Endothelial cell of umbilical vein (primary cell): ENCODE measurements at regions not wholly inside any gene's neighbourhood (a gene's known extent, or its start where the extent isn't known, plus 50 kb on each side); places are given as distances from the start of the nearest gene placed in this dataset.

Source experiments
- BruUV-seq: library from RNA; stranded (reverse); fragments of 400-500 nt; replicated peaks from 2 replicates; lab custom pipeline; 2021; lab: Mats Ljungman, UMichigan
- CTCF ChIA-PET: fragments of 300-600, 350-600 bp; sonication (Branson Sonifier 250); formaldehyde crosslinking; loops from one replicate; lab custom pipeline; 2021; ENCODE audit warnings: antibody characterized with exemption, inconsistent platforms; lab: Charles Lee
- POLR2A ChIA-PET: fragments of 300-600, 350-600 bp; sonication (Branson Sonifier 250); formaldehyde crosslinking; loops from one replicate; lab custom pipeline; 2021; ENCODE audit warnings: antibody characterized with exemption, inconsistent platforms; lab: Charles Lee
- DNase-seq: peaks from one replicate; pipeline ENCODE4 v3.0.0-alpha.2; 2011; ENCODE audit warnings: low read depth, low spot score
- FAIRE-seq: peaks from 2 replicates; lab custom pipeline; 2011; peaks lifted over from hg19 to GRCh38; lab: Jason Lieb, UNC
- H2AFZ ChIP-seq: 2 replicates; pipeline ENCODE4 v1.6.0; 2012; ENCODE audit warnings: low read depth, low read length, control low read depth, inconsistent platforms
- H3K27ac ChIP-seq: 2 replicates; pipeline ENCODE4 v1.5.1; 2011; ENCODE audit warnings: low read depth, mild to moderate bottlenecking, control low read depth, low read length, moderate library complexity; ENCODE audit not compliant: insufficient read depth
- H3K27me3 ChIP-seq, 2 experiments: 2 replicates each; pipeline versions ENCODE4 v1.6.0 to v1.6.1; 2011; ENCODE audit warnings: low read length in 2 of 2, mixed read lengths in 1 of 2; ENCODE audit not compliant: control insufficient read depth in 2 of 2, insufficient read depth in 2 of 2
- H3K36me3 ChIP-seq, 2 experiments: 2 replicates in 1 of 2; 3 replicates in 1 of 2; pipeline ENCODE4 v1.5.1; 2011; ENCODE audit warnings: low read length in 2 of 2, mild to moderate bottlenecking in 1 of 2, moderate library complexity in 1 of 2; ENCODE audit not compliant: control insufficient read depth in 2 of 2, insufficient read depth in 2 of 2; ENCODE audit errors: extremely low read depth in 1 of 2
- H3K4me1 ChIP-seq: 3 replicates; pipeline ENCODE4 v1.5.1; 2011; ENCODE audit warnings: mild to moderate bottlenecking, low read length; ENCODE audit not compliant: control insufficient read depth, insufficient read depth; ENCODE audit errors: extremely low read depth
- H3K4me2 ChIP-seq: 2 replicates; pipeline ENCODE4 v1.6.1; 2011; ENCODE audit warnings: low read length, control low read depth, mixed read lengths; ENCODE audit not compliant: insufficient read depth
- H3K4me3 ChIP-seq, 3 experiments: fragments of 200-600 bp in 1 of 3; sonication (generic), shearing (Covaris generic) in 1 of 3; replicated peaks in 1 of 3; 2 replicates each; pipeline ENCODE4 v1.5.1; 2011 to 2016; ENCODE audit warnings: control low read depth in 3 of 3, low read length in 3 of 3, mild to moderate bottlenecking in 2 of 3, inconsistent platforms in 1 of 3, low read depth in 1 of 3, moderate library complexity in 1 of 3; ENCODE audit not compliant: insufficient read depth in 1 of 3
- H3K79me2 ChIP-seq: 2 replicates; pipeline ENCODE4 v1.6.0; 2012; ENCODE audit warnings: low read length, inconsistent platforms; ENCODE audit not compliant: control insufficient read depth, insufficient read depth
- H3K9ac ChIP-seq: replicated peaks from 2 replicates; pipeline ENCODE3; 2011; ENCODE audit warnings: low read length, control low read depth; ENCODE audit not compliant: insufficient read depth; ENCODE audit errors: extremely low read depth
- H3K9me1 ChIP-seq: replicated peaks from 3 replicates; pipeline ENCODE4 v1.6.0; 2011; ENCODE audit warnings: mild to moderate bottlenecking, low read length; ENCODE audit not compliant: control insufficient read depth, insufficient read depth; ENCODE audit errors: extremely low read depth
- H3K9me3 ChIP-seq: replicated peaks from 2 replicates; pipeline ENCODE4 v1.5.1; 2012; ENCODE audit warnings: low read length, inconsistent platforms; ENCODE audit not compliant: control insufficient read depth, insufficient read depth
- H4K20me1 ChIP-seq: replicated peaks from 2 replicates; pipeline ENCODE3; 2011; ENCODE audit warnings: mild to moderate bottlenecking, low read length; ENCODE audit not compliant: control insufficient read depth, insufficient read depth; ENCODE audit errors: extremely low read depth
- CTCF ChIP-seq, 2 donors: IDR thresholded peaks; 1 replicate in 1 of 2; 2 replicates in 1 of 2; pipeline ENCODE4 v1.5.1; 2011; ENCODE audit warnings: low read length in 2 of 2, mild to moderate bottlenecking in 2 of 2, moderate library complexity in 2 of 2, control low read depth in 1 of 2, inconsistent platforms in 1 of 2, low read depth in 1 of 2; ENCODE audit not compliant: insufficient read depth in 1 of 2; ENCODE audit errors: extremely low read depth in 1 of 2
- EZH2 ChIP-seq: IDR thresholded peaks from 2 replicates; pipeline ENCODE4 v1.6.1; 2012; ENCODE audit warnings: borderline replicate concordance, low read depth, mild to moderate bottlenecking, moderate library complexity, low read length, inconsistent platforms; ENCODE audit not compliant: severe bottlenecking
- FOS ChIP-seq: IDR thresholded peaks from 2 replicates; pipeline ENCODE4 v1.6.1; 2011; ENCODE audit warnings: mild to moderate bottlenecking, low read length, moderate library complexity, borderline replicate concordance; ENCODE audit not compliant: insufficient read depth
- GATA2 ChIP-seq: IDR thresholded peaks from 2 replicates; pipeline ENCODE4 v1.7.0; 2011; ENCODE audit warnings: low read depth, mild to moderate bottlenecking, moderate library complexity, mixed read lengths, low read length; ENCODE audit not compliant: insufficient read length, insufficient read depth
- JUN ChIP-seq: IDR thresholded peaks from 2 replicates; pipeline ENCODE4 v1.6.1; 2011; ENCODE audit warnings: borderline replicate concordance, low read depth; ENCODE audit not compliant: insufficient read length, insufficient read depth
- MAX ChIP-seq: IDR thresholded peaks from 2 replicates; pipeline ENCODE4 v1.6.1; 2011; ENCODE audit not compliant: insufficient read depth, insufficient read length
- MYC ChIP-seq: IDR thresholded peaks from one replicate; pipeline ENCODE4 v1.6.1; 2011; ENCODE audit warnings: mild to moderate bottlenecking, low read depth, low read length
- POLR2A ChIP-seq: IDR thresholded peaks from 2 replicates; pipeline ENCODE4 v1.6.1; 2012; ENCODE audit warnings: low read depth, mild to moderate bottlenecking, control low read depth, low read length
- POLR2AphosphoS5 ChIP-seq: IDR thresholded peaks from 2 replicates; pipeline ENCODE4 v1.6.1; 2012; ENCODE audit warnings: low read depth, mild to moderate bottlenecking, control low read depth, low read length, moderate library complexity; ENCODE audit not compliant: insufficient read depth
- dilution Hi-C: fragments of 300-500 bp; cut with MboI; formaldehyde crosslinking; loops from one replicate; pipeline ENCODE4 v1.15.0; 2019; ENCODE audit warnings: low sequenced_read_pairs; ENCODE audit not compliant: extremely low pct_ligation_motif_present
- intact Hi-C: fragments of 100-400 bp; cut with micrococcal nuclease; formaldehyde crosslinking; loops from one replicate; pipeline ENCODE4 v1.10.0; 2022

- POLR2A ChIA-PET: no interaction called here
- H3K79me2 ChIP-seq: no peaks in the 10 kb centered on the region
- no peaks in the 10 kb centered on the region for H3K4me1 ChIP-seq
- H2AFZ ChIP-seq: no peak overlapping the region
- dilution Hi-C loops: no loop called here
- no peak overlapping the region for H3K27ac ChIP-seq
- TF ChIP-seq POLR2A: no peak
- TF ChIP-seq FOS: no peak
- CTCF ChIA-PET: no interaction called here
- no peak overlapping the region for H3K4me3 ChIP-seq
- no peaks in the 10 kb centered on the region for H3K27me3 ChIP-seq
- no TSS peak for BruUV-seq
- no peak for FAIRE-seq
- no peaks in the 10 kb centered on the region for H4K20me1 ChIP-seq
- no peaks in the 10 kb centered on the region for H3K36me3 ChIP-seq
- no peaks in the 10 kb centered on the region for H3K9me1 ChIP-seq
- no peak overlapping the region for H3K4me2 ChIP-seq
- peaks cover 2% of the 10 kb centered on the region for H3K9me3 ChIP-seq
- no peak overlapping the region for H3K9ac ChIP-seq
- DNase-seq: no peak
- intact Hi-C loops: no loop called here
Observed at GRCh38 chr13:88005188-88005587, 334.0 kb downstream of the SLITRK5 start.

GRCh38 chr13:88014527-88014926, 343.4 kb downstream of the SLITRK5 start:
- H3K9me3 ChIP-seq: peaks cover 7% of the 10 kb centered on the region
- no peak for FAIRE-seq
- no peaks in the 10 kb centered on the region for H3K9me1 ChIP-seq
- H2AFZ ChIP-seq: no peak overlapping the region
- ChIA-PET POLR2A (no interaction called here), CTCF (no interaction called here)
- H3K4me1 ChIP-seq: no peaks in the 10 kb centered on the region
- no peaks in the 10 kb centered on the region for H3K27me3 ChIP-seq
- H3K4me2 ChIP-seq: no peak overlapping the region
- no peak overlapping the region for H3K9ac ChIP-seq
- no peaks in the 10 kb centered on the region for H3K36me3 ChIP-seq
- no peak for TF ChIP-seq GATA2
- TF ChIP-seq POLR2A: no peak
- TF ChIP-seq MAX: no peak
- no peak for TF ChIP-seq EZH2
- TF ChIP-seq POLR2AphosphoS5: no peak
- no peak for TF ChIP-seq FOS
- no peak for TF ChIP-seq MYC
- TF ChIP-seq JUN: no peak
- no peak for TF ChIP-seq CTCF (IDR thresholded peaks at IDR 0.05; ENCODE audit: extremely low read depth in 1 of 2, insufficient read depth in 1 of 2, low read depth in 1 of 2, low read length in 2 of 2)
- H3K27ac ChIP-seq: no peak overlapping the region
- intact Hi-C loops (no loop called here), dilution Hi-C loops (no loop called here)
- H3K79me2 ChIP-seq: no peaks in the 10 kb centered on the region
- H3K4me3 ChIP-seq: no peak overlapping the region
- H4K20me1 ChIP-seq: no peaks in the 10 kb centered on the region
- BruUV-seq: no TSS peak
- DNase-seq: no peak
